GM19467 (cell line): ENCODE measurements at regions not wholly inside any gene's neighbourhood (a gene's known extent, or its start where the extent isn't known, plus 50 kb on each side); places are given as distances from the start of the nearest gene placed in this dataset.

Experiments used
- ATAC-seq: cut with Tn5 transposase; IDR thresholded peaks from one replicate; pipeline ENCODE4 v1.9.1; 2021; ENCODE audit warnings: mild to moderate bottlenecking, moderate library complexity; ENCODE audit not compliant: unreplicated experiment

- no peak for ATAC-seq
Observed at GRCh38 chr11:29959488-29959887, 57.3 kb downstream of the KCNA4 start.

- ATAC-seq, result no peak
Observed at GRCh38 chr11:29957431-29957830, 59.4 kb downstream of the KCNA4 start.

GRCh38 chr11:29956076-29956556, 60.7 kb downstream of the KCNA4 start:
- ATAC-seq, result no peak

- ATAC-seq, result no peak
Observed at GRCh38 chr11:29943347-29943746, 73.5 kb downstream of the KCNA4 start.

GRCh38 chr11:29937526-29937925, 79.3 kb downstream of the KCNA4 start:
- ATAC-seq, result no peak

- ATAC-seq, result no peak
Observed at GRCh38 chr11:29934115-29934638, 82.7 kb downstream of the KCNA4 start.

- no peak for ATAC-seq
Observed at GRCh38 chr11:29916040-29916439, 100.8 kb downstream of the KCNA4 start.

GRCh38 chr11:29914203-29914930, 102.5 kb downstream of the KCNA4 start:
- ATAC-seq, result no peak

- ATAC-seq, result no peak
Observed at GRCh38 chr11:29913352-29913751, 103.5 kb downstream of the KCNA4 start.

GRCh38 chr11:29900382-29900781, 116.4 kb downstream of the KCNA4 start:
- no peak for ATAC-seq

- no peak for ATAC-seq
Observed at GRCh38 chr11:29879560-29879959, 137.3 kb downstream of the KCNA4 start.

- ATAC-seq, result no peak
Observed at GRCh38 chr11:29876192-29876591, 140.6 kb downstream of the KCNA4 start.

- ATAC-seq, result no peak
Observed at GRCh38 chr11:29847219-29847618, 169.6 kb downstream of the KCNA4 start.

GRCh38 chr11:29844701-29845379, 172.0 kb downstream of the KCNA4 start:
- no peak for ATAC-seq

- no peak for ATAC-seq
Observed at GRCh38 chr11:29844031-29844430, 172.8 kb downstream of the KCNA4 start.

- no peak for ATAC-seq
Observed at GRCh38 chr11:29842061-29842460, 174.8 kb downstream of the KCNA4 start.

- no peak for ATAC-seq
Observed at GRCh38 chr11:29826878-29827277, 190.0 kb downstream of the KCNA4 start.

GRCh38 chr11:29816359-29816758, 200.5 kb downstream of the KCNA4 start:
- no peak for ATAC-seq

- ATAC-seq, result no peak
Observed at GRCh38 chr11:29809121-29809520, 207.7 kb downstream of the KCNA4 start.

- ATAC-seq, result no peak
Observed at GRCh38 chr11:29802522-29802921, 214.3 kb downstream of the KCNA4 start.

GRCh38 chr11:29801561-29801960, 215.3 kb downstream of the KCNA4 start:
- no peak for ATAC-seq

- no peak for ATAC-seq
Observed at GRCh38 chr11:29786092-29786491, 230.7 kb downstream of the KCNA4 start.
